ENCODE measurements at regions not wholly inside any gene's neighbourhood (a gene's known extent, or its start where the extent isn't known, plus 50 kb on each side); places are given as distances from the start of the nearest gene placed in this dataset.

DNA sequence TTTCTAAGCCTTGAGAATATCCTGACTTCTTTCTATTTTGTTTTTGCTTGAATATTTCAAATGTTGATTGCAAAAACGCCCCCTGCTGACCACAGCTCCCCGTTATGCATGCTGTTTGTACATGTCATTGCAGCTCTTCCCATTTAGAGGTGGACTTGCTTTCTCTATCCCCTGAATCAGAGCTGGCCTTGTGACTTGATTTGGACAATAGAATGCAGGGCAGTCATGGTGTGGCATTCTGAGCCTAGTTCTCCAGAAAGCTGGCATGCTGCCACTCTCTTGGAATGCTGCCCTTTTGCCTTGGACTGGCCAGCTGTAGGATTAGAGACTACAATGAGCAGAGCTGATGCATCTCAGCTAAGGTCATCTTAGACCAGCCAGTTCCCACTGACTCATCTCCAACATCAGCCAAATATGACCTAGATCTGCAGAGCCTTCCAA, 1561.5 kb downstream of the MRPL39 start:
- TF ChIP-seq, protein P1, sequence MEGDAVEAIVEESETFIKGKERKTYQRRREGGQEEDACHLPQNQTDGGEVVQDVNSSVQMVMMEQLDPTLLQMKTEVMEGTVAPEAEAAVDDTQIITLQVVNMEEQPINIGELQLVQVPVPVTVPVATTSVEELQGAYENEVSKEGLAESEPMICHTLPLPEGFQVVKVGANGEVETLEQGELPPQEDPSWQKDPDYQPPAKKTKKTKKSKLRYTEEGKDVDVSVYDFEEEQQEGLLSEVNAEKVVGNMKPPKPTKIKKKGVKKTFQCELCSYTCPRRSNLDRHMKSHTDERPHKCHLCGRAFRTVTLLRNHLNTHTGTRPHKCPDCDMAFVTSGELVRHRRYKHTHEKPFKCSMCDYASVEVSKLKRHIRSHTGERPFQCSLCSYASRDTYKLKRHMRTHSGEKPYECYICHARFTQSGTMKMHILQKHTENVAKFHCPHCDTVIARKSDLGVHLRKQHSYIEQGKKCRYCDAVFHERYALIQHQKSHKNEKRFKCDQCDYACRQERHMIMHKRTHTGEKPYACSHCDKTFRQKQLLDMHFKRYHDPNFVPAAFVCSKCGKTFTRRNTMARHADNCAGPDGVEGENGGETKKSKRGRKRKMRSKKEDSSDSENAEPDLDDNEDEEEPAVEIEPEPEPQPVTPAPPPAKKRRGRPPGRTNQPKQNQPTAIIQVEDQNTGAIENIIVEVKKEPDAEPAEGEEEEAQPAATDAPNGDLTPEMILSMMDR (IDR thresholded peaks at IDR 0.05; ENCODE audit: low read length): peak; percentile 69
- TF ChIP-seq EZH2phosphoT487 (IDR thresholded peaks at IDR 0.05; ENCODE audit: low read length): no peak
